ENCODE measurements at regions not wholly inside any gene's neighbourhood (a gene's known extent, or its start where the extent isn't known, plus 50 kb on each side); places are given as distances from the start of the nearest gene placed in this dataset.

GRCh38 chr7:118082506-118082905, 101.5 kb upstream of the LSM8 start:
- DNase-seq (ENCODE audit: low spot score): no peak

GRCh38 chr7:118085000-118085399, 99.0 kb upstream of the LSM8 start:
- no peak for DNase-seq (ENCODE audit: low spot score)

DNA sequence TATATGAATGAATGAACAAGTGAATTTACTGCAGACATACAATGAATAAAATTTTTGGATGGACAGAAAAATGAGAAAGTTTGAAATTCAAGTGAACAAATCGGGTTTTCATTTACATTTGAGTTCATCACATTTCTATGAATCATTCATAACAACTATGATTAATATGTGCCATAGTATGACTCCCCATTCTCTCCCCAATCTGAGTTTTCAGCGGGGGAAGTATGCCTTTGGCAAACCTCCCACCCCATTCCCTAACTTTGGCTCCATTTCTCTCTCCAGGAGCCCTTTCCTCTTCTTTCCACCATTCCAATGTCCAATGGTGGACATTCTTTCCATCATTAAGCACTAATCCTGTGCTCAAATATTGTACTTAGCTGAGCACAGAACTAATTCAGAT, 96.8 kb upstream of the LSM8 start:
- no peak for DNase-seq (ENCODE audit: low spot score)

GRCh38 chr7:118094044-118094443, 89.9 kb upstream of the LSM8 start:
- DNase-seq (ENCODE audit: low spot score): no peak

DNA sequence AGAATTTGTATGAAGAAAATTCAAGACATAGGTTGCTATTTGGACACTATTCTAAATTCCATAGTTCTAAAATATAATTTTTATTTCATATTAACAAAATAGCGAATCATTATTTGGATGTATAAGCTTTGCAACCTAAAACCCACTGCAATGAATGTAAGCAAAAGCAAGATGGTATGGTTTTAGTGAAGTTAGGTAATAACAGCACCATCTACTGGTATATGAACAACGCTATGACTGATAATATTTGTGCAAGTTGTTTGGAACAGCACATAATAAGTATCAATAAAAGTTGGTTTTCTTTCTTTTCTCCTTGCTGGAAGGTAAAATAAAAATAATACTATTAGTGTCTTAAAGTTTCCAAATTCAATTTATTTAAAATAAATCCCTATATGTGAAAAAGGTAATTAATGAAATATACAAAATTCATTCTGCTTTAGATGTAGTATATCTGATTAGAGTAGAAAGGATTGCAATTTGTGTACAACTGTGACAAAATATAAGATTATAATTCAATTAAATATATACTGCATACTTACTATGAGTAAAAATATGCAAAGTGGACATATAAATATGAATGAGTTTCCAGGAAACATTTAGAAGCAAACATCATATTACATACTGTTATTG, 79.0 kb upstream of the LSM8 start:
- peak; percentile 9 for DNase-seq (ENCODE audit: low spot score)

DNA sequence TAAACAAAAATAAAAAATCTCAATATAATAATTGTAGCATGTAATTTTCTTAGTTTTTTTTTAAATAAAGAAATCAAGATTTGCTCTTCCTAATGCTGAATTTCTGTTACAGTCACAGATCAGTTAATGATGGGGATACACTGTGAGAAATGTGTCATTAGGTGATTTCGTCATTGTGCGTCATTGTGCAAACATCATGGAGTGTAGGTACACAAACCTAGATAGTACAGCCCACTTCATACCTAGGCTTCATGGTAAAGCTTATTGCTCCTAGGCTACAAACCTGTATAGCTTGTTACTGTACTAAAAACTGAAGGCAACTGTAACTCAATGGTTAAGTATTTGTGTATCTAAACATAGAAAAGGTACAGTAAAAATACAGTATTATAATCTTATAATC, 74.4 kb upstream of the LSM8 start:
- DNase-seq (ENCODE audit: low spot score): no peak

DNA sequence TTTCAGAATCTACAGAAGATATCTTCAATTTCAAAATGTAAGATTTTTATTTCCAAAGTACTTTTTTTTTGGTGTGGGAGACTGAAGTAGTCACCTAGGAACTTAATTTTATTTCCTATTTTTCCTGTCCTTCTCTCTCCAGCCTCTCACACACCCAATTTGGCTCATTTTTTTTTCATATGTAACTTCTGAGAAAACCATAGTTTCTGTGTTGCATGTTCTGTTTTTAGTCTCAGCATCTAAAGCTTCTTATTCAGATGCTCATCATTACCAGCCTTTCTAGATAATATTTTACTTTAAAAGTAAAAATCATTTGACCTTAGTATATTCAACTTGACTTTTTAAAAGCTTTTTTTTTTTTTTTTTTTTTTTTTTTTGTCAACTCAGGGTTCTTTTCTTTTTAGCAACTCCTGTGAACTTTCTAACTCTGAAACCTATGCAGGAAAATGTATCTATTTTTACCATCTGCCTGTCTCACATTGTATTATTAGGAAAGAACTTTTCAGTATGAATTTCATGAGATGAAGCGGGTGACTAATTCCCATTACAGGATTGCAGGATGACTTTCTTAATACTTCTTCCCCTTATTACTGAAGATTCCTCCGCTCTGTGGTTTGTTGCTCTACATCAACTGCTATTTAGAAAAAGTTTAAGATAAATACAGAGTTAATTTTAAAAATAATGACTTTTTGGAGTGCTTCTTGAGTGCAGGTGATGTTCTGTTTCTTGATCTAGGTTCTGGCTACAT, 73.6 kb upstream of the LSM8 start:
- no peak for DNase-seq (ENCODE audit: low spot score)

- DNase-seq (ENCODE audit: low spot score): no peak
Measured at GRCh38 chr7:118111347-118111746, 72.6 kb upstream of the LSM8 start.

GRCh38 chr7:118114175-118114574, 69.8 kb upstream of the LSM8 start:
- DNase-seq (ENCODE audit: low spot score): no peak

GRCh38 chr7:118129041-118129795, 54.7 kb upstream of the LSM8 start:
- no peak for DNase-seq (ENCODE audit: low spot score)

- DNase-seq (ENCODE audit: low spot score): no peak
Measured at GRCh38 chr7:118132764-118133163, 51.2 kb upstream of the LSM8 start.
